ENCODE measurements at regions not wholly inside any gene's neighbourhood (a gene's known extent, or its start where the extent isn't known, plus 50 kb on each side); places are given as distances from the start of the nearest gene placed in this dataset.

DNA sequence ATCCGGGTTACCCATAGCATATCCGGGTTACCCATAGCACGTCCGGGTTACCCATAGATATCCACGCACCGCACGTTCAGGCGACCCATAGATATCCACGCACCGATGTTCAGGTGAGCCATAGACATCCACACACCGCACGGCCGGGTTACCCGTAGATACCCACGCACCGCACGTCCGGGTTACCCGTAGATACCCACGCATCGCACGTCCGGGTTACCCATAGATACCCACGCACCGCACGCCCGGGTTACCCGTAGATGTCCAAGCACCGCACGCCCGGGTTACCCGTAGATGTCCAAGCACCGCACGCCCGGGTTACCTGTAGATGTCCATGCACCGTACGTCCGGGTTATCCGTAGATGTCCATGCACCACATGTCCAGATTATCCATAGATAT, 60.3 kb upstream of the SYT1 start (continued):
- no peak for TF ChIP-seq REST (IDR thresholded peaks at IDR 0.05; ENCODE audit: low read depth, low read length)
- TF ChIP-seq TCF12 (IDR thresholded peaks at IDR 0.05) = no peak
- TF ChIP-seq NFIC (IDR thresholded peaks at IDR 0.05; ENCODE audit: borderline replicate concordance) = no peak
- no peak for TF ChIP-seq YY1 (IDR thresholded peaks at IDR 0.05; ENCODE audit: low read depth)
- TF ChIP-seq GABPA (IDR thresholded peaks at IDR 0.05; ENCODE audit: low read depth) = no peak
- TF ChIP-seq GATA2 (CRISPR knock-in tag; IDR thresholded peaks at IDR 0.05) = no peak
